Stimulated activated CD4-positive, alpha-beta T cell treated with anti-CD3 and anti-CD28 coated beads, Interleukin-15, amount 100 ng/mL, for 24 hours (primary cell): ENCODE measurements at regions not wholly inside any gene's neighbourhood (a gene's known extent, or its start where the extent isn't known, plus 50 kb on each side); places are given as distances from the start of the nearest gene placed in this dataset.

Source experiments
- DNase-seq: peaks from one replicate; pipeline ENCODE4 v3.0.0-alpha.2; 2020

- DNase-seq, result no peak
Observed at GRCh38 chr22:25368271-25368670, 148.8 kb downstream of the CRYBB2 start.

- no peak for DNase-seq
Observed at GRCh38 chr22:25369041-25369440, 149.6 kb downstream of the CRYBB2 start.

GRCh38 chr22:25370322-25370721, 150.9 kb downstream of the CRYBB2 start:
- DNase-seq, result no peak

GRCh38 chr22:25372000-25372595, 152.7 kb downstream of the CRYBB2 start:
- no peak for DNase-seq

GRCh38 chr22:25373961-25374360, 154.5 kb downstream of the CRYBB2 start:
- no peak for DNase-seq

- no peak for DNase-seq
Observed at GRCh38 chr22:25374869-25375268, 155.4 kb downstream of the CRYBB2 start.

GRCh38 chr22:25375683-25376082, 156.2 kb downstream of the CRYBB2 start:
- no peak for DNase-seq

- no peak for DNase-seq
Observed at GRCh38 chr22:25377699-25378098, 158.3 kb downstream of the CRYBB2 start.

GRCh38 chr22:25380122-25380747, 160.8 kb downstream of the CRYBB2 start:
- DNase-seq, result no peak

GRCh38 chr22:25382762-25383161, 163.3 kb downstream of the CRYBB2 start:
- DNase-seq, result no peak

- no peak for DNase-seq
Observed at GRCh38 chr22:25383278-25383820, 163.9 kb downstream of the CRYBB2 start.

GRCh38 chr22:25383892-25384291, 164.5 kb downstream of the CRYBB2 start:
- no peak for DNase-seq

- DNase-seq, result no peak
Observed at GRCh38 chr22:25386538-25386884, 167.1 kb downstream of the CRYBB2 start.

GRCh38 chr22:25388415-25388814, 169.0 kb downstream of the CRYBB2 start:
- DNase-seq, result no peak

- no peak for DNase-seq
Observed at GRCh38 chr22:25388866-25389540, 169.6 kb downstream of the CRYBB2 start.

- no peak for DNase-seq
Observed at GRCh38 chr22:25389541-25389919, 170.1 kb downstream of the CRYBB2 start.

- DNase-seq, result no peak
Observed at GRCh38 chr22:25390297-25391240, 171.1 kb downstream of the CRYBB2 start.

- DNase-seq, result no peak
Observed at GRCh38 chr22:25392584-25392983, 171.9 kb upstream of the GRK3 start.

- DNase-seq, result no peak
Observed at GRCh38 chr22:25393121-25393805, 171.2 kb upstream of the GRK3 start.

- no peak for DNase-seq
Observed at GRCh38 chr22:25395468-25395867, 169.0 kb upstream of the GRK3 start.

GRCh38 chr22:25395915-25396314, 168.6 kb upstream of the GRK3 start:
- DNase-seq, result no peak

- DNase-seq, result no peak
Observed at GRCh38 chr22:25396615-25397200, 167.8 kb upstream of the GRK3 start.
